H1 (cell line): ENCODE measurements at regions not wholly inside any gene's neighbourhood (a gene's known extent, or its start where the extent isn't known, plus 50 kb on each side); places are given as distances from the start of the nearest gene placed in this dataset.

Source experiments
- CTCF ChIA-PET: fragments of 300-600 bp; sonication (Branson Sonifier 250); formaldehyde crosslinking; loops from one replicate; lab custom pipeline; 2021; ENCODE audit not compliant: partially characterized antibody; lab: Charles Lee
- POLR2A ChIA-PET: fragments of 300-600 bp; sonication (Branson Sonifier 250); formaldehyde crosslinking; loops from one replicate; lab custom pipeline; 2021; ENCODE audit warnings: inconsistent platforms; ENCODE audit not compliant: partially characterized antibody; lab: Charles Lee
- DNase-seq, 2 experiments: peaks; one replicate each; pipeline versions ENCODE4 v3.0.0 to v3.0.0-alpha.2; 2010 to 2022; ENCODE audit warnings: low spot score in 2 of 2, low read depth in 1 of 2, mixed read lengths in 1 of 2
- FAIRE-seq: peaks from 2 replicates; lab custom pipeline; 2011; peaks lifted over from hg19 to GRCh38; lab: Jason Lieb, UNC
- H2AFZ ChIP-seq: 2 replicates; pipeline ENCODE4 v1.8.1; 2012; ENCODE audit warnings: low read length, inconsistent platforms
- H2AK5ac ChIP-seq: 2 replicates; pipeline ENCODE4 v1.6.1; 2013; ENCODE audit warnings: low read depth, low read length
- H2BK120ac ChIP-seq: replicated peaks from 2 replicates; pipeline ENCODE3; 2013; ENCODE audit warnings: low read depth, low read length, inconsistent platforms
- H2BK12ac ChIP-seq: 2 replicates; pipeline ENCODE4 v1.6.1; 2013; ENCODE audit warnings: low read depth, low read length
- H2BK15ac ChIP-seq: 2 replicates; pipeline ENCODE4 v1.6.1; 2013; ENCODE audit warnings: low read length
- H2BK20ac ChIP-seq: 2 replicates; pipeline ENCODE4 v1.6.1; 2013; ENCODE audit warnings: low read length
- H2BK5ac ChIP-seq: 2 replicates; pipeline ENCODE4 v1.6.1; 2013; ENCODE audit warnings: low read depth, low read length
- H3K14ac ChIP-seq: 2 replicates; pipeline ENCODE4 v1.6.1; 2013; ENCODE audit warnings: inconsistent platforms; ENCODE audit not compliant: insufficient read length
- H3K18ac ChIP-seq: 2 replicates; pipeline ENCODE4 v1.6.1; 2013; ENCODE audit warnings: low read length; ENCODE audit errors: extremely low read depth
- H3K23ac ChIP-seq: 2 replicates; pipeline ENCODE4 v1.6.1; 2013; ENCODE audit warnings: inconsistent platforms; ENCODE audit not compliant: insufficient read length
- H3K23me2 ChIP-seq: 2 replicates; pipeline ENCODE4 v1.6.1; 2013; ENCODE audit warnings: low read depth, low read length
- H3K27ac ChIP-seq: 2 replicates; pipeline ENCODE4 v1.6.1; 2011; ENCODE audit warnings: low read depth, low read length, inconsistent platforms
- H3K27me3 ChIP-seq, 4 experiments: replicated peaks in 1 of 4; 1 replicate in 1 of 4; 2 replicates in 3 of 4; pipeline versions ENCODE4 v1.6.1 to v1.8.1; 2011 to 2013; ENCODE audit warnings: low read length in 3 of 4, mild to moderate bottlenecking in 3 of 4, inconsistent platforms in 2 of 4, mixed read lengths in 2 of 4, moderate library complexity in 1 of 4; ENCODE audit not compliant: control insufficient read depth in 3 of 4, insufficient read depth in 3 of 4; ENCODE audit errors: extremely low read depth in 1 of 4
- H3K36me3 ChIP-seq, 4 experiments: 2 replicates each; pipeline versions ENCODE4 v1.6.1 to v1.8.1; 2011 to 2013; ENCODE audit warnings: mild to moderate bottlenecking in 4 of 4, low read length in 3 of 4, moderate library complexity in 2 of 4, control low read depth in 1 of 4, inconsistent platforms in 1 of 4; ENCODE audit not compliant: insufficient read depth in 4 of 4, control insufficient read depth in 2 of 4
- H3K4ac ChIP-seq: replicated peaks from 2 replicates; pipeline ENCODE3; 2013; ENCODE audit warnings: low read length, low read depth, mixed read lengths, inconsistent platforms; ENCODE audit not compliant: insufficient read length
- H3K4me1 ChIP-seq, 4 experiments: replicated peaks in 1 of 4; 1 replicate in 1 of 4; 2 replicates in 3 of 4; pipeline versions ENCODE4 v1.6.1 to v1.8.1; 2011 to 2013; ENCODE audit warnings: low read length in 3 of 4, inconsistent platforms in 2 of 4, mixed read lengths in 1 of 4; ENCODE audit not compliant: insufficient read depth in 4 of 4, control insufficient read depth in 3 of 4
- H3K4me2 ChIP-seq, 2 experiments: 2 replicates each; pipeline versions ENCODE4 v1.6.1 to v1.8.1; 2011 to 2013; ENCODE audit warnings: low read depth in 2 of 2, low read length in 2 of 2, control low read depth in 1 of 2, inconsistent platforms in 1 of 2, mild to moderate bottlenecking in 1 of 2; ENCODE audit not compliant: insufficient read depth in 1 of 2
- H3K4me3 ChIP-seq, 4 experiments: fragments of 200-600, 300-600 bp in 1 of 4; sonication (generic), shearing (Covaris generic), sonication (Bioruptor Twin) in 1 of 4; 2 replicates each; pipeline versions ENCODE4 v1.5.1 to v1.8.1; 2011 to 2016; ENCODE audit warnings: low read length in 4 of 4, low read depth in 3 of 4, control low read depth in 2 of 4, inconsistent platforms in 2 of 4, mild to moderate bottlenecking in 2 of 4, mixed read lengths in 1 of 4, moderate library complexity in 1 of 4; ENCODE audit not compliant: insufficient read depth in 2 of 4; ENCODE audit errors: extremely low read depth in 1 of 4
- H3K56ac ChIP-seq: replicated peaks from 2 replicates; pipeline ENCODE3; 2013; ENCODE audit warnings: low read depth, mild to moderate bottlenecking, mixed read lengths, low read length, inconsistent platforms; ENCODE audit not compliant: insufficient read length
- H3K79me1 ChIP-seq: 2 replicates; pipeline ENCODE4 v1.6.1; 2013; ENCODE audit warnings: low read depth, low read length, control low read depth
- H3K79me2 ChIP-seq, 2 experiments: 2 replicates each; pipeline versions ENCODE4 v1.6.1 to v1.8.1; 2012 to 2013; ENCODE audit warnings: low read length in 2 of 2, mild to moderate bottlenecking in 2 of 2, inconsistent platforms in 1 of 2; ENCODE audit not compliant: insufficient read depth in 2 of 2, control insufficient read depth in 1 of 2
- H3K9ac ChIP-seq, 4 experiments: replicated peaks in 1 of 4; 1 replicate in 1 of 4; 2 replicates in 3 of 4; pipeline versions ENCODE4 v1.6.1 to v1.8.1; 2011 to 2013; ENCODE audit warnings: low read depth in 3 of 4, low read length in 3 of 4, control low read depth in 2 of 4, mild to moderate bottlenecking in 2 of 4, moderate library complexity in 2 of 4, inconsistent platforms in 1 of 4; ENCODE audit errors: extremely low read depth in 1 of 4
- H3K9me3 ChIP-seq, 2 experiments: 2 replicates each; pipeline versions ENCODE4 v1.6.1 to v1.8.1; 2012 to 2013; ENCODE audit warnings: mild to moderate bottlenecking in 2 of 2, moderate library complexity in 2 of 2, control low read depth in 1 of 2, inconsistent platforms in 1 of 2, low read depth in 1 of 2, low read length in 1 of 2, mixed read lengths in 1 of 2; ENCODE audit not compliant: insufficient read depth in 2 of 2
- H4K20me1 ChIP-seq, 2 experiments: replicated peaks in 1 of 2; 2 replicates each; pipeline versions ENCODE3 to v1.8.1; 2011 to 2013; ENCODE audit warnings: inconsistent platforms in 2 of 2, low read length in 2 of 2, mild to moderate bottlenecking in 1 of 2; ENCODE audit not compliant: insufficient read depth in 2 of 2, control insufficient read depth in 1 of 2
- H4K5ac ChIP-seq: 2 replicates; pipeline ENCODE4 v1.6.1; 2013; ENCODE audit warnings: low read length, low read depth, mixed read lengths, inconsistent platforms; ENCODE audit not compliant: insufficient read length
- H4K8ac ChIP-seq: 2 replicates; pipeline ENCODE4 v1.8.0; 2013; ENCODE audit warnings: mild to moderate bottlenecking, moderate library complexity, low read length, inconsistent platforms; ENCODE audit not compliant: insufficient read depth; ENCODE audit errors: extremely low read depth
- H4K91ac ChIP-seq: replicated peaks from 2 replicates; pipeline ENCODE3; 2013; ENCODE audit warnings: low read length, mixed read lengths, inconsistent platforms; ENCODE audit not compliant: insufficient read length
- ASH2L ChIP-seq: fragments of 200-600, 300-600 bp; sonication (generic); IDR thresholded peaks from one replicate; pipeline ENCODE4 v1.7.1; 2017; ENCODE audit warnings: low read length
- BACH1 ChIP-seq: IDR thresholded peaks from 2 replicates; pipeline ENCODE4 v1.6.1; 2012; ENCODE audit warnings: low read length, improper control_type of control experiment
- CEBPB ChIP-seq: IDR thresholded peaks from 2 replicates; pipeline ENCODE4 v1.6.1; 2012; ENCODE audit warnings: low read depth, low read length
- CTBP2 ChIP-seq: IDR thresholded peaks from 2 replicates; pipeline ENCODE4 v1.7.0; 2011; ENCODE audit warnings: borderline replicate concordance, mild to moderate bottlenecking, moderate library complexity, mixed read lengths, low read length; ENCODE audit not compliant: insufficient read depth, insufficient read length
- EGR1 ChIP-seq: IDR thresholded peaks from 2 replicates; pipeline ENCODE4 v1.6.1; 2011; ENCODE audit warnings: low read depth, low read length, borderline replicate concordance
- HDAC2 ChIP-seq, 2 experiments: fragments of 300-600 bp in 1 of 2; sonication (generic) in 1 of 2; IDR thresholded peaks; 2 replicates each; pipeline ENCODE4 v1.6.1; 2011 to 2012; ENCODE audit warnings: low read depth in 2 of 2, low read length in 2 of 2, mild to moderate bottlenecking in 2 of 2, moderate library complexity in 2 of 2, borderline replicate concordance in 1 of 2, inconsistent platforms in 1 of 2
- RAD21 ChIP-seq, 2 experiments: IDR thresholded peaks in 1 of 2; conservative IDR thresholded peaks in 1 of 2; 2 replicates each; pipeline ENCODE4 v1.6.1; 2011; ENCODE audit warnings: low read depth in 2 of 2, low read length in 2 of 2, improper control_type of control experiment in 1 of 2, inconsistent platforms in 1 of 2, mild to moderate bottlenecking in 1 of 2, moderate library complexity in 1 of 2
- RBBP5 ChIP-seq: IDR thresholded peaks from 2 replicates; pipeline ENCODE4 v1.7.1; 2012; ENCODE audit warnings: low read depth, mild to moderate bottlenecking, inconsistent platforms, low read length, moderate library complexity, borderline replicate concordance
- SIN3A ChIP-seq, 2 experiments: IDR thresholded peaks in 1 of 2; conservative IDR thresholded peaks in 1 of 2; 2 replicates each; pipeline ENCODE4 v1.6.1; 2011 to 2012; ENCODE audit warnings: low read length in 2 of 2, improper control_type of control experiment in 1 of 2, low read depth in 1 of 2, mild to moderate bottlenecking in 1 of 2
- SIRT6 ChIP-seq: IDR thresholded peaks from one replicate; pipeline ENCODE4 v1.7.1; 2012; ENCODE audit warnings: low read length, inconsistent platforms
- SP2 ChIP-seq: IDR thresholded peaks from 2 replicates; pipeline ENCODE4 v1.6.1; 2012; ENCODE audit warnings: mild to moderate bottlenecking, low read length, inconsistent platforms
- TAF7 ChIP-seq: optimal IDR thresholded peaks from 2 replicates; pipeline ENCODE3; 2011; ENCODE audit warnings: low read depth, mild to moderate bottlenecking, inconsistent platforms, low read length, moderate library complexity, borderline replicate concordance
- TCF12 ChIP-seq: IDR thresholded peaks from 2 replicates; pipeline ENCODE4 v1.6.1; 2011; ENCODE audit warnings: low read depth, mild to moderate bottlenecking, low read length
- YY1 ChIP-seq: IDR thresholded peaks from 2 replicates; pipeline ENCODE4 v1.6.1; 2011; ENCODE audit warnings: low read depth, mild to moderate bottlenecking, low read length
- WGBS, 2 experiments: shearing (Covaris generic) in 1 of 2; methylation state at CpG; one replicate each; pipeline versions ENCODE4 v1.1.6 to v1.1.7; 2013 to 2015; ENCODE audit warnings: low lambda C conversion rate in 2 of 2, mixed read lengths in 2 of 2, inconsistent platforms in 1 of 2, low coverage in 1 of 2, missing lambda C conversion rate in 1 of 2; ENCODE audit not compliant: insufficient replicate concordance in 2 of 2, insufficient coverage in 1 of 2, insufficient read length in 1 of 2; ENCODE audit errors: extremely low coverage in 1 of 2, missing lambda C conversion rate in 1 of 2; 5-methylcytosine and 5-hydroxymethylcytosine counted together

DNA sequence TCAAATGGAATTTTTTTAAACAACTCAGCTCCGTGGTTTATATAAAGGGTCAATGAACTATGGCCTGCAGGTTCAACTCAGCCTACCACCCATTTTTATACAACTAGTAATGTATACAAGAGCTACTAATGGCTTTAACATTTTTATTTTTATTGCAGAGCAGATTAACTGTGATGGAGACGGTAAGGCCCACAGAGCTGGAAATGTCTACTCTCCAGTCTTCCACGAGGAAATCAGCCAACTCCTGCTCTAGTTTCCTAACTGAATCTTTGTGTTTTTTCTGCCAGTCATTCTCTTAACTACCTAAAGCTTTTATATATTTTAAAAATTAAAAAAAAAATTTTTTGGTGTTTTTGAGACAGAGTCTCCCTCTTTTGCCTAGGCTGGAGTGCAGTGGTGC is 385.1 kb upstream of the MAF start:
- no peak overlapping the region for H2BK12ac ChIP-seq
- POLR2A ChIA-PET = no interaction called here
- H3K9me3 ChIP-seq = no peaks in the 10 kb centered on the region
- H2BK15ac ChIP-seq = no peak overlapping the region
- H4K8ac ChIP-seq = no peak overlapping the region
- peaks cover 0 to 5% of the 10 kb centered on the region in 2 experiments for H4K20me1 ChIP-seq
- no peak overlapping the region for H4K5ac ChIP-seq
- H3K27me3 ChIP-seq = no peaks in the 10 kb centered on the region
- H3K4me2 ChIP-seq = no peak overlapping the region
- no peak overlapping the region for H3K4ac ChIP-seq
- H3K56ac ChIP-seq = no peak overlapping the region
- no peak overlapping the region for H3K27ac ChIP-seq
- H3K23me2 ChIP-seq = peaks cover 1% of the 10 kb centered on the region; the same call in 1 of the 2 replicates
- no peak overlapping the region for H2BK20ac ChIP-seq
- H2AK5ac ChIP-seq = no peak overlapping the region
- FAIRE-seq (no peak), DNase-seq (no peak)
- no peak overlapping the region for H2AFZ ChIP-seq
- H3K23ac ChIP-seq = no peak overlapping the region
- no peaks in the 10 kb centered on the region for H3K36me3 ChIP-seq
- 97% methylated on average over 3 of the region's 3 CpGs; no CpG with 5 or more reads in 1 of the 2 experiments for WGBS, 2 experiments
- H4K91ac ChIP-seq = no peak overlapping the region
- H3K4me1 ChIP-seq = no peaks in the 10 kb centered on the region
- H3K79me2 ChIP-seq = no peaks in the 10 kb centered on the region
- CTCF ChIA-PET = interaction anchor here (1.3 to 2.1 kb wide), 2 partner anchors 12 to 16 kb away, joined by 4 to 13 read pairs; no protein-coding TSS in a partner anchor
- no peak overlapping the region for H2BK5ac ChIP-seq
- H3K9ac ChIP-seq = no peak overlapping the region
- H3K79me1 ChIP-seq = no peaks in the 10 kb centered on the region
- no peak overlapping the region for H3K18ac ChIP-seq
- no peak overlapping the region for H2BK120ac ChIP-seq
- no peak overlapping the region for H3K14ac ChIP-seq
- no peak overlapping the region for H3K4me3 ChIP-seq
- no peak for TF ChIP-seq HDAC2 (IDR thresholded peaks at IDR 0.05; ENCODE audit: borderline replicate concordance in 1 of 2, low read depth in 2 of 2, low read length in 2 of 2)
- TF ChIP-seq EGR1 = no peak
- no peak for TF ChIP-seq BACH1
- no peak for TF ChIP-seq SIN3A (conservative IDR thresholded peaks at IDR 0.05 in 1 of 2, IDR thresholded peaks at IDR 0.05 in 1 of 2; ENCODE audit: low read depth in 1 of 2, low read length in 2 of 2)
- TF ChIP-seq YY1 = no peak
- no peak for TF ChIP-seq TAF7
- no peak for TF ChIP-seq TCF12
- TF ChIP-seq CTBP2 = no peak
- no peak for TF ChIP-seq SP2
- no peak for TF ChIP-seq SIRT6
- TF ChIP-seq RBBP5 = no peak
- no peak for TF ChIP-seq RAD21 (IDR thresholded peaks at IDR 0.05 in 1 of 2, conservative IDR thresholded peaks at IDR 0.05 in 1 of 2; ENCODE audit: low read depth in 2 of 2, low read length in 2 of 2)
- no peak for TF ChIP-seq CEBPB
- no peak for TF ChIP-seq ASH2L
